ENCODE measurements at regions not wholly inside any gene's neighbourhood (a gene's known extent, or its start where the extent isn't known, plus 50 kb on each side); places are given as distances from the start of the nearest gene placed in this dataset.
A peak's percentile ranks its signal among the peaks of the same experiment; 100 is the strongest.

DNA sequence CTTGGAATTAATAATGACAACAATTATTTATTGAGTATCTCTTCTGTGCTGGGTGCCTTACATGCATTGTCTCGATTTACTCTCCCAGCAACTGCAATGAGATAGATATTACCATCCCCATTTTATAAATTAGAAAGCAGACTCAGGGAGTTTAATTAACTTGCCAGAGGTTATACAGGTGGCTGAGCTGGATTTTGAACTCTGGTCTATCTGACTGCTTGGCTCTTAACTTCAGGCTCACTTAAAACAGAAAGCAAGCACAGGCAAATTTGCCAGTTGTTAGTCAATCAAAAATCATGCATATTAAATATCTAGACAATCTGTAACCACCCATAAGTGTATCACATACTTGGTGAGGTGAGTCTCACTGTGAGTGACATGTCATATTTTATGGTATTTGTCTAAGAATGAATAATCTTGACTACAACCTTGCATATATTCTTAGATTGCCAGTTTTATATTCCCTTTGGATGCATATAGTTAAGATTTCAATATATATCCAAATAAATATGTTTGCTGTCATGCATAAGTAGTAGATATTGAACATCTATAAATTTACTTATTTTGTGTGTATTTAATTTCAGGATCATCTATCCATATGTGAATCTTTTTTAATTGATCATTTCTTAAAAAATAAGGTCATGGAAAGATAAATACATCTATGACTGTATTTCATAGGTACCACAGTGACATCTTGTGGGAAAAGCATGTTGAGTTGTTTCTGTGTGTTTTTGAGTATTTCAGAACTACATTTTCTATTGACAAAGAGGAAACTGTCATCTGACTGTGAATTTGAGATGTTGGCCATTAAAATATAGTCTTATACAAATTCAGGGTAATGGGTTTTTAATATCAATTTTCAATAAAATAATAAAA is 112.0 kb upstream of the ARHGAP42 start:
- no peaks in the 10 kb centered on the region for H3K9me3 ChIP-seq
- intact Hi-C loops (cut with DNase I): loop anchor here in 3 of 4 donors (10.0 kb wide), 2 partner anchors 280 to 360 kb away; no protein-coding TSS in a partner anchor
- no peak overlapping the region for H3K27ac ChIP-seq
- H3K27me3 ChIP-seq: no peaks in the 10 kb centered on the region
- no peaks in the 10 kb centered on the region for H3K36me3 ChIP-seq
- WGBS, 3 donors: 72 to 88% (median 83%) methylated on average over 1 of the region's 1 CpG
- no peaks in the 10 kb centered on the region for H3K4me1 ChIP-seq (ENCODE audit: insufficient read depth)
- DNase-seq: no peak
- no peak overlapping the region for H3K4me3 ChIP-seq
- TF ChIP-seq, protein P1, sequence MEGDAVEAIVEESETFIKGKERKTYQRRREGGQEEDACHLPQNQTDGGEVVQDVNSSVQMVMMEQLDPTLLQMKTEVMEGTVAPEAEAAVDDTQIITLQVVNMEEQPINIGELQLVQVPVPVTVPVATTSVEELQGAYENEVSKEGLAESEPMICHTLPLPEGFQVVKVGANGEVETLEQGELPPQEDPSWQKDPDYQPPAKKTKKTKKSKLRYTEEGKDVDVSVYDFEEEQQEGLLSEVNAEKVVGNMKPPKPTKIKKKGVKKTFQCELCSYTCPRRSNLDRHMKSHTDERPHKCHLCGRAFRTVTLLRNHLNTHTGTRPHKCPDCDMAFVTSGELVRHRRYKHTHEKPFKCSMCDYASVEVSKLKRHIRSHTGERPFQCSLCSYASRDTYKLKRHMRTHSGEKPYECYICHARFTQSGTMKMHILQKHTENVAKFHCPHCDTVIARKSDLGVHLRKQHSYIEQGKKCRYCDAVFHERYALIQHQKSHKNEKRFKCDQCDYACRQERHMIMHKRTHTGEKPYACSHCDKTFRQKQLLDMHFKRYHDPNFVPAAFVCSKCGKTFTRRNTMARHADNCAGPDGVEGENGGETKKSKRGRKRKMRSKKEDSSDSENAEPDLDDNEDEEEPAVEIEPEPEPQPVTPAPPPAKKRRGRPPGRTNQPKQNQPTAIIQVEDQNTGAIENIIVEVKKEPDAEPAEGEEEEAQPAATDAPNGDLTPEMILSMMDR (IDR thresholded peaks at IDR 0.05): no peak
- no peak for TF ChIP-seq EP300 (IDR thresholded peaks at IDR 0.05)
- TF ChIP-seq POLR2A (IDR thresholded peaks at IDR 0.05): no peak

DNA sequence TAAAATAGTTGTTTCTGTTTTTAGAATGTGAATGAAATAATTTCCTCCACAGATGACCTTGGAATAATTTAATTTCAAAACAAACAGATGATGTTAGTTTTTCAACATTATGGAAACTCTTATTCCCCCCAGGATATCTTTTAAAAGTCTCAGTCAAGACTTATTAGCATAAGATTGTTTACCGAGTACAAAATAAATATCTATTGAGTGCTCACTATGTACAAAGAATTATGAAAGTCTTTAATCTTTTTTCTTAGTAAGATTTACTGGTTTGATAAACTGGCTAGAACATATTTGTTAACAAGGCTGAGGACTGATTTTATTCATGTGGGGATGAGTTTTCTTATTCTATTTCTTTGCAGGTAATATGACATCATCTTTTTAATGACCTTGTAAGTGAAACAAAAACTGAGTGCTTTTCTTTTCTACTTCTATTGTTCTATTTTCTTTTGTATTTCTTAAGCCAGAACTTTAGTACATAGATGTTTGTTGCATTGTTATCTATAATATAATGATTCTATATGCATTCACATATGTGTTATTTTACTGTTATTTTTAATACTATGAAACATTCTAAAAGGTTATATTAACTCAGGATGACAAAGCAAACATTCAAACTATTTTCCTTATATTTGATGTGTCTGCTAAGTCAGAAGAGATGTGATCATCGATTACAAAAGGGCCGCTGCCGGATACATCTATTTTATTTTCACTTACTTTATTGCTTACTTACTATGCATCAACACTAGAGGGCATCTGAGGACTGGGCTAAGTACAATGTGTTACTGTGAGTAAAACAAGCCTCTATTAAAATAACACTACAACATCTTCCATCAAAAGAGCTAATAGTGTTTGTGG is 111.0 kb upstream of the ARHGAP42 start:
- no peak for TF ChIP-seq POLR2A (IDR thresholded peaks at IDR 0.05)
- TF ChIP-seq EP300 (IDR thresholded peaks at IDR 0.05): no peak
- TF ChIP-seq, protein P1 (IDR thresholded peaks at IDR 0.05): peak; percentile 44 to 66 (median 65)
- Histone ChIP-seq H3K27me3 (no peaks in the 10 kb centered on the region), H3K9me3 (no peaks in the 10 kb centered on the region), H3K4me3 (no peak overlapping the region), H3K27ac (no peak overlapping the region), H3K4me1 (ENCODE audit: insufficient read depth) (no peaks in the 10 kb centered on the region), H3K36me3 (no peaks in the 10 kb centered on the region)
- WGBS, 3 donors: 5 to 10% (median 6%) methylated on average over 4 of the region's 4 CpGs
- intact Hi-C loops (cut with DNase I): loop anchor here in 3 of 4 donors (10.0 kb wide), 2 partner anchors 279 to 359 kb away; no protein-coding TSS in a partner anchor
- no peak for DNase-seq

DNA sequence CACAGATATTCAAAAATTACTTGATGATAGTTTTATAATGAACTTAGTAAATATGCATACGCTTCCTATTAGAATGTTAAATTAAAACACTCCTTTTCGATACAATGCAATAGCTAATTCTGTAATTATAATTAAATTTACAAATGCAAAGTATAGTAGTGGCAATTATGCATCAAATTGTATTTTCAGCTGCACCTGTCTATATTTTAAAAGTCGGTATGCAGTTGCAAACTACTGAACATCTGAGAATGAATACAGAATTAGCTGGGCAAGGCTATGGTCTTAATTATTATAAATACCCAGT is 110.4 kb upstream of the ARHGAP42 start:
- Histone ChIP-seq H3K27me3 (no peaks in the 10 kb centered on the region), H3K27ac (no peak overlapping the region), H3K4me1 (ENCODE audit: insufficient read depth) (no peaks in the 10 kb centered on the region), H3K9me3 (no peaks in the 10 kb centered on the region), H3K36me3 (no peaks in the 10 kb centered on the region), H3K4me3 (no peak overlapping the region)
- TF ChIP-seq POLR2A (IDR thresholded peaks at IDR 0.05) (no peak), EP300 (IDR thresholded peaks at IDR 0.05) (no peak)
- TF ChIP-seq, protein P1 (IDR thresholded peaks at IDR 0.05): no peak
- 52 to 62% (median 54%) methylated on average over 3 of the region's 3 CpGs for WGBS, 3 donors
- no peak for DNase-seq
- intact Hi-C loops (cut with DNase I): loop anchor here in 3 of 4 donors (10.0 kb wide), 2 partner anchors 278 to 358 kb away; no protein-coding TSS in a partner anchor

DNA sequence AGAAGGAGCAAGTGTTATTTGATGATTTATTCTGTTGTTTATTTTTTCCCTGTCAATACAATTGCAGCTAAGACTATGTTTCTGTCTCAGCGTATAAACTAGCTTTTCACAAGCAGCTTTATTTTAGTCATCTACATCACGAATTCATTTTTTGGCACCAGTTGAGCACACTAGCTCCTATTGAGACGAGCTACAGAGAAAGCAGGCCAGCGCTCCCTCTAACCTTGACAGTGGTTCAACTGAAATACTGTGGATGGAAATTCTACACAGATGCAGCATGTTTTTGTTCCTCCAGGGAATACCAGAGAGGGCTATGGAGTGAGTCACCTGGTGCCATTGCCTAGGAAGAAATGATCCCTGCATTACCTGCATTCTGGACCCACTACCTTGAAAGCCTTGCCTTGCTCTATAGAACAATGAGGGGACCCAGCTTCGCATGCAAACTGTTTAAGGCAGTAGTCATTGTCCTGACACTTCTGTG is 108.2 kb upstream of the ARHGAP42 start:
- TF ChIP-seq, protein P1 (IDR thresholded peaks at IDR 0.05): no peak
- TF ChIP-seq EP300 (IDR thresholded peaks at IDR 0.05) (no peak), POLR2A (IDR thresholded peaks at IDR 0.05) (no peak)
- 38 to 41% (median 39%) methylated on average over 5 of the region's 5 CpGs for WGBS, 3 donors
- intact Hi-C loops (cut with DNase I): loop anchor here in 3 of 4 donors (10.0 kb wide), 2 partner anchors 276 to 356 kb away; no protein-coding TSS in a partner anchor
- no peaks in the 10 kb centered on the region for H3K36me3 ChIP-seq
- no peaks in the 10 kb centered on the region for H3K9me3 ChIP-seq
- no peak overlapping the region for H3K27ac ChIP-seq
- no peak overlapping the region for H3K4me3 ChIP-seq
- H3K27me3 ChIP-seq: no peaks in the 10 kb centered on the region
- no peaks in the 10 kb centered on the region for H3K4me1 ChIP-seq (ENCODE audit: insufficient read depth)
- DNase-seq: peak in 1 of 5 donors; percentile 25
